GM12872 (cell line): ENCODE measurements at regions not wholly inside any gene's neighbourhood (a gene's known extent, or its start where the extent isn't known, plus 50 kb on each side); places are given as distances from the start of the nearest gene placed in this dataset.
A peak's percentile ranks its signal among the peaks of the same experiment; 100 is the strongest.

Source experiments
- TF ChIP-seq, protein P1 (sequence below): IDR thresholded peaks from 3 replicates; pipeline ENCODE4 v1.5.1; 2011; ENCODE audit warnings: low read depth, mild to moderate bottlenecking, low read length, moderate library complexity; ENCODE audit not compliant: insufficient read depth

DNA sequence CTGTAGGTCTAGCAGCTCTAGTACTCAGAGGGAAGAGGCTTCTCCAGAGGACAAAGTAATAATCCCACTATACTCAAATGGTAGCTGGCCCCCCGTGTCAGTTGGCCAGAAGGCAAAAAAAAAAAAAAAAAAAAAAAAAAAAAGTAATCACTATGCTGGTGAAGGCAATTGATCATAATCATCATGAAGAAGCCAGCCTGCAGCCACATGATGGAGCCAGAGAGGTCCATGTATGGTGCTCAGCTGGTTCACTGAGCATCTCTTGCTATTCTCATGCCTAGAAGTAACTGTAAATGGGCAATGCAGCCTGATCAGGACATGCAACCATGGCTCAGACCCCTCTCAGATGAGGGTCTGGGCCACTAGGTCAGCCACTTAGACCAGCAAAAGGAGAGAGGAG is 378.8 kb downstream of the MED13L start:
- TF ChIP-seq, protein P1, sequence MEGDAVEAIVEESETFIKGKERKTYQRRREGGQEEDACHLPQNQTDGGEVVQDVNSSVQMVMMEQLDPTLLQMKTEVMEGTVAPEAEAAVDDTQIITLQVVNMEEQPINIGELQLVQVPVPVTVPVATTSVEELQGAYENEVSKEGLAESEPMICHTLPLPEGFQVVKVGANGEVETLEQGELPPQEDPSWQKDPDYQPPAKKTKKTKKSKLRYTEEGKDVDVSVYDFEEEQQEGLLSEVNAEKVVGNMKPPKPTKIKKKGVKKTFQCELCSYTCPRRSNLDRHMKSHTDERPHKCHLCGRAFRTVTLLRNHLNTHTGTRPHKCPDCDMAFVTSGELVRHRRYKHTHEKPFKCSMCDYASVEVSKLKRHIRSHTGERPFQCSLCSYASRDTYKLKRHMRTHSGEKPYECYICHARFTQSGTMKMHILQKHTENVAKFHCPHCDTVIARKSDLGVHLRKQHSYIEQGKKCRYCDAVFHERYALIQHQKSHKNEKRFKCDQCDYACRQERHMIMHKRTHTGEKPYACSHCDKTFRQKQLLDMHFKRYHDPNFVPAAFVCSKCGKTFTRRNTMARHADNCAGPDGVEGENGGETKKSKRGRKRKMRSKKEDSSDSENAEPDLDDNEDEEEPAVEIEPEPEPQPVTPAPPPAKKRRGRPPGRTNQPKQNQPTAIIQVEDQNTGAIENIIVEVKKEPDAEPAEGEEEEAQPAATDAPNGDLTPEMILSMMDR, result 0 out of 3 replicates have a peak, but pooled peaks have one; percentile 35

DNA sequence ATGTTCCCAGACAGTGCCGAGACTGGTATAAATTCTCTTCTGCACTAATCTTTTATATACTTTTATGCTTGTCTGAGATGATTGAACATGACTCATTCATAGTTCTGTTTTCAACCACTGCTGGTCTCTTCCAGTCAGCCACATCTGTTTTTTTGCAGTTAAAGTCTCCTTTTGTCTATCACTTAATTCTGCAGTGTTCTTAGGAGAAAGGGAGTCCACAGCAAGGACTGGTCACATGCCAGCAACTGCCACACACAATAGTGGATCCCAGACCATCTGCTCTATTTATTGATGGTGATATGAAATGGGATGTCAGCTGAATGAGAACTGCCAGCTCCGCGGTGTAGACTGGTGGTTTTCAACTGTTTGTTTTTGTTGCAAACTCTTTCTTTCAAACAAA is 379.8 kb downstream of the MED13L start:
- TF ChIP-seq, protein P1, result no peak

GRCh38 chr12:115895247-115895646 is 382.2 kb downstream of the MED13L start:
- TF ChIP-seq, protein P1, result peak; percentile 57; the same call in 2 of the 3 replicates

DNA sequence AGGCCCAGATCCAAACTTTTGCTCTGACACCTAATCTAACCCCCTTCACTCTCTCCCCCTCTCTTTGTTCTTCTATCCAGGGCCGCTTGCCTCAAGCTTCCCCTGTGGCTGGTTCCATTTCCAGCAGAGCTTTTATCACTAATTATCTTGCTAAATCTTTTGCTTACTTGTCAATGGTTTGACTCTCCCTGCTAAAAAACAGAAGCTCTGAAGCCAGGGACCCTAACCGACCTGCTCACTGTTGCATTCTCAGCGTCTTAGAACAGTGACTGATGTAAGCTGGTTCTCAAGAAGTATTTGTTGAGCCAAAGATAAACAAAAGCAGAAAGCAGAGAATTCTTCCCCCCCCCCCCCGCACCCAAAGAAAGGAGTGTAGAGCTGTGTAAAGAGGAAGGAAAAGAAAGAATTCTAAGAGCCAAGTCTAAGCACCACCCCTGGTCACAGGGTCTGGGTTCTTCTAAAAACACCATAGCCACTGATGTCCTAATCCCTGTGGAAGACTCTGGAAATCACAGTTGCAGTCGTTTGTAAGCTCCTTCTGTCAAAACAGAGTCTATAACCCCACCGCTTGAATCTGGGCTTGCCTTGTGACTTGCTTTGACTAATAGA is 385.8 kb downstream of the MED13L start:
- TF ChIP-seq, protein P1, result no peak

DNA sequence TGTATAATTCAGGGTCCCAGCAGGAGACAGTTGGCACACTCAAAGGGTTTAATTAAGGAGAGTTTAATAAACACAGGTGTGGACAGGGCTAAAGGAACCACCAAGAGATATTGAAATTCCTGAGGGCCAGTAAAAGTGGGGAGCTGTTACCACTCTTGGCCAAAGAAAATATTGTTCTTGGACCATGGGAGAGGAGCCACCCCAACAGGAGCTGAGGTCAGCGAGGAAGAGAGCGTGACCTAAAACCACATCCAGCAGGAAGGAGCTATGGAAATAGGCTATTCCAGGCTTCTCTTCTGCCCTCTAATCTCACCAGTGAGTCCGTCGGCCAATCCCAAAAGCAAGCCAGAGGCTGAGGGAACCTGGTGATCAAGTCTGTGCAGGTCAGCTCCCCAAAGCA is 390.8 kb downstream of the MED13L start:
- TF ChIP-seq, protein P1, result no peak

DNA sequence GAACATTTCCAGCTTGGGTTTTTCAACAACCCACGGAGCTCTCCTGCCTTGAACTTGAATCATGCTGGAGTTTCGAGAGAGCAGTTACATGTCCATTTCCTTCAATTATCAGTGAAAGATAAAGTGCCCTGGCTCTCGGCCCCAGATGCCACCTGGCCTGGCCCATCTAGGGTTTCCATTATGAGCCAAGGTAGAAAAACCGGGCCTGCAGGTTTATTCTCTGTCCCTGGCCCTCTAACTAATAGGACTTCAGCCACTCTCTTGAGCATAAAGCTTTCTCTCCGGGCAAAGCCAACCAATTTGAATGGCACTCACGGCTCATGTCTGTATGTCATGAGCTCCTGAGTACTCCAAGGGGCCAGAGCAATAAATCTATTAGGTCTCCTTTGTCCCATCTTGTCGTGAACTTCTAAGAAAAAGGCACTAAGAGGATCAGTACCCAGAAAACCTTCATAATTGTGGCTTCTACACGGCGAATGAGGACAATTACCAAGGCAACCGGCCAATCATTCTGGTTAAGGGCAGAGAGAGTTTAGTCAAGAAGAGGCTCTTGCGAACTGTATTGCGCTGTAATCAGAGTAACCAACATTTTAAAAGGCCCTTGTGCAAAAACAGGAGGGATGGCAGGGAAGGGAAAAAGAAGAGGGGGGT is 392.3 kb downstream of the MED13L start:
- TF ChIP-seq, protein P1, result no peak

GRCh38 chr12:115882936-115883335 is 394.6 kb downstream of the MED13L start:
- TF ChIP-seq, protein P1, result no peak
